ENCODE measurements at regions not wholly inside any gene's neighbourhood (a gene's known extent, or its start where the extent isn't known, plus 50 kb on each side); places are given as distances from the start of the nearest gene placed in this dataset.
"Not testable (repeated sequence)": the region's sequence is repeated elsewhere in the genome, so short reads cannot be mapped to it uniquely, and the experiment has no call there.

DNA sequence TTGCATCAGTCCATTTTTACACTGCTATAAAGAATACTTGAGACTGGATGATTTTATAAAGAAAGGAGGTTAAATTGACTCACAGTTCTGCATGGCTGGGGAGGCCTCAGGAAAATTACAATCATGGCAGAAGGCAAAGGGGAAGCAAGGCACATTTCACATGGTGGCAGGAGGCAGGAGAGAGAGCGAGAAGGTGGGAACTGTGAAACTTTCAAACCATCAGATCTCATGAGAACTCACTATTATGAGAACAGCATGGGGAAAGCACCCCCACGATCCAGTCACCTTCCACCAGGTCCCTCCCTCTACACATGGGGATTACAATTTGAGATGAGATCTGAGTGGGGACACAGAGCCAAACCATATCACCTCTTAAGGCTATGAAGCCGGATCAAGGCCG, 441.0 kb upstream of the CBLB start:
- TF ChIP-seq CTCF (IDR thresholded peaks at IDR 0.05; ENCODE audit: low read depth, low read length, missing input control); EGR1 (IDR thresholded peaks at IDR 0.05; ENCODE audit: low read depth in 2 of 2); YY1 (IDR thresholded peaks at IDR 0.05); SP1 (IDR thresholded peaks at IDR 0.05); RAD21 (IDR thresholded peaks at IDR 0.05); FOXA1 (IDR thresholded peaks at IDR 0.05); JUND (IDR thresholded peaks at IDR 0.05): not testable (repeated sequence)
- TF ChIP-seq, protein P1, sequence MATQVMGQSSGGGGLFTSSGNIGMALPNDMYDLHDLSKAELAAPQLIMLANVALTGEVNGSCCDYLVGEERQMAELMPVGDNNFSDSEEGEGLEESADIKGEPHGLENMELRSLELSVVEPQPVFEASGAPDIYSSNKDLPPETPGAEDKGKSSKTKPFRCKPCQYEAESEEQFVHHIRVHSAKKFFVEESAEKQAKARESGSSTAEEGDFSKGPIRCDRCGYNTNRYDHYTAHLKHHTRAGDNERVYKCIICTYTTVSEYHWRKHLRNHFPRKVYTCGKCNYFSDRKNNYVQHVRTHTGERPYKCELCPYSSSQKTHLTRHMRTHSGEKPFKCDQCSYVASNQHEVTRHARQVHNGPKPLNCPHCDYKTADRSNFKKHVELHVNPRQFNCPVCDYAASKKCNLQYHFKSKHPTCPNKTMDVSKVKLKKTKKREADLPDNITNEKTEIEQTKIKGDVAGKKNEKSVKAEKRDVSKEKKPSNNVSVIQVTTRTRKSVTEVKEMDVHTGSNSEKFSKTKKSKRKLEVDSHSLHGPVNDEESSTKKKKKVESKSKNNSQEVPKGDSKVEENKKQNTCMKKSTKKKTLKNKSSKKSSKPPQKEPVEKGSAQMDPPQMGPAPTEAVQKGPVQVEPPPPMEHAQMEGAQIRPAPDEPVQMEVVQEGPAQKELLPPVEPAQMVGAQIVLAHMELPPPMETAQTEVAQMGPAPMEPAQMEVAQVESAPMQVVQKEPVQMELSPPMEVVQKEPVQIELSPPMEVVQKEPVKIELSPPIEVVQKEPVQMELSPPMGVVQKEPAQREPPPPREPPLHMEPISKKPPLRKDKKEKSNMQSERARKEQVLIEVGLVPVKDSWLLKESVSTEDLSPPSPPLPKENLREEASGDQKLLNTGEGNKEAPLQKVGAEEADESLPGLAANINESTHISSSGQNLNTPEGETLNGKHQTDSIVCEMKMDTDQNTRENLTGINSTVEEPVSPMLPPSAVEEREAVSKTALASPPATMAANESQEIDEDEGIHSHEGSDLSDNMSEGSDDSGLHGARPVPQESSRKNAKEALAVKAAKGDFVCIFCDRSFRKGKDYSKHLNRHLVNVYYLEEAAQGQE (IDR thresholded peaks at IDR 0.05), result not testable (repeated sequence)

Data from liver (tissue), 3 donors.